H9 (cell line): ENCODE measurements at regions not wholly inside any gene's neighbourhood (a gene's known extent, or its start where the extent isn't known, plus 50 kb on each side); places are given as distances from the start of the nearest gene placed in this dataset.

ENCODE experiments used
- DNase-seq: peaks from one replicate; pipeline ENCODE4 v3.0.0-alpha.2; 2017
- H2AFZ ChIP-seq: one replicate; pipeline ENCODE4 v1.6.1; 2013; ENCODE audit warnings: mild to moderate bottlenecking, low read length, control low read depth, moderate library complexity
- H2AK5ac ChIP-seq: 2 replicates; pipeline ENCODE4 v1.6.1; 2013; ENCODE audit warnings: low read length, control low read depth, mixed read lengths; ENCODE audit not compliant: insufficient read length
- H2BK120ac ChIP-seq: one replicate; pipeline ENCODE4 v1.6.1; 2013; ENCODE audit warnings: low read depth, mild to moderate bottlenecking, low read length, control low read depth, inconsistent platforms; ENCODE audit not compliant: poor library complexity, severe bottlenecking
- H2BK12ac ChIP-seq: 2 replicates; pipeline ENCODE4 v1.6.1; 2013; ENCODE audit warnings: low read length, control low read depth, mixed read lengths, low read depth; ENCODE audit not compliant: insufficient read length
- H2BK15ac ChIP-seq: 2 replicates; pipeline ENCODE4 v1.6.1; 2013; ENCODE audit warnings: low read depth, low read length, control low read depth
- H2BK20ac ChIP-seq: one replicate; pipeline ENCODE4 v1.6.1; 2013; ENCODE audit warnings: low read depth, mild to moderate bottlenecking, low read length, control low read depth, inconsistent platforms; ENCODE audit not compliant: poor library complexity, severe bottlenecking
- H2BK5ac ChIP-seq: 2 replicates; pipeline ENCODE4 v1.6.1; 2013; ENCODE audit warnings: low read length, control low read depth, mixed read lengths; ENCODE audit not compliant: insufficient read length
- H3K14ac ChIP-seq: 2 replicates; pipeline ENCODE4 v1.6.1; 2013; ENCODE audit warnings: low read length, control low read depth; ENCODE audit not compliant: insufficient read depth
- H3K18ac ChIP-seq: 2 replicates; pipeline ENCODE4 v1.6.1; 2013; ENCODE audit warnings: low read depth, mild to moderate bottlenecking, mixed read lengths, low read length, control low read depth; ENCODE audit not compliant: insufficient read length
- H3K23ac ChIP-seq: 2 replicates; pipeline ENCODE4 v1.6.1; 2013; ENCODE audit warnings: low read length, control low read depth, mixed read lengths, low read depth; ENCODE audit not compliant: insufficient read length
- H3K23me2 ChIP-seq: 2 replicates; pipeline ENCODE4 v1.6.1; 2013; ENCODE audit warnings: low read depth, mild to moderate bottlenecking, mixed read lengths, low read length, control low read depth; ENCODE audit not compliant: insufficient read length, poor library complexity, severe bottlenecking
- H3K27ac ChIP-seq: 2 replicates; pipeline ENCODE4 v1.5.1; 2013; ENCODE audit warnings: low read length, control low read depth, mixed read lengths, low read depth; ENCODE audit not compliant: insufficient read length
- H3K27me3 ChIP-seq: 2 replicates; pipeline ENCODE4 v1.6.1; 2013; ENCODE audit warnings: low read length, control low read depth, inconsistent platforms; ENCODE audit not compliant: insufficient read depth
- H3K4ac ChIP-seq: 2 replicates; pipeline ENCODE4 v1.6.1; 2013; ENCODE audit warnings: low read depth, mild to moderate bottlenecking, control low read depth, inconsistent platforms, low read length, moderate library complexity
- H3K4me1 ChIP-seq: 2 replicates; pipeline ENCODE4 v1.6.1; 2013; ENCODE audit warnings: low read length, control low read depth, inconsistent platforms; ENCODE audit not compliant: insufficient read depth
- H3K4me2 ChIP-seq: 2 replicates; pipeline ENCODE4 v1.6.1; 2013; ENCODE audit warnings: low read length, control low read depth, mixed read lengths; ENCODE audit not compliant: insufficient read length, insufficient read depth
- H3K56ac ChIP-seq: 2 replicates; pipeline ENCODE4 v1.6.1; 2013; ENCODE audit warnings: low read depth, mild to moderate bottlenecking, mixed read lengths, low read length, control low read depth; ENCODE audit not compliant: insufficient read length
- H3K79me1 ChIP-seq: 2 replicates; pipeline ENCODE4 v1.6.1; 2013; ENCODE audit warnings: low read depth, mild to moderate bottlenecking, moderate library complexity, low read length, control low read depth, inconsistent platforms; ENCODE audit not compliant: insufficient read depth, poor library complexity, severe bottlenecking
- H3K79me2 ChIP-seq: 2 replicates; pipeline ENCODE4 v1.6.1; 2013; ENCODE audit warnings: low read length, control low read depth, inconsistent platforms; ENCODE audit not compliant: insufficient read depth
- H3K9ac ChIP-seq: 2 replicates; pipeline ENCODE4 v1.6.1; 2013; ENCODE audit warnings: low read length, control low read depth, mixed read lengths; ENCODE audit not compliant: insufficient read length; ENCODE audit errors: extremely low read depth
- H3K9me3 ChIP-seq: one replicate; pipeline ENCODE4 v1.6.1; 2013; ENCODE audit warnings: low read depth, low read length, inconsistent platforms; ENCODE audit not compliant: control insufficient read depth
- H3T11ph ChIP-seq: one replicate; pipeline ENCODE4 v1.6.1; 2013; ENCODE audit warnings: mild to moderate bottlenecking, low read length, control low read depth, inconsistent platforms
- H4K20me1 ChIP-seq: one replicate; pipeline ENCODE4 v1.6.1; 2013; ENCODE audit not compliant: control insufficient read depth, insufficient read length, insufficient read depth
- H4K5ac ChIP-seq: 2 replicates; pipeline ENCODE4 v1.6.1; 2013; ENCODE audit warnings: low read depth, mild to moderate bottlenecking, mixed read lengths, low read length, control low read depth; ENCODE audit not compliant: insufficient read length
- H4K8ac ChIP-seq: replicated peaks from 2 replicates; pipeline ENCODE4 v1.6.1; 2013; ENCODE audit warnings: low read length, control low read depth, mixed read lengths, low read depth; ENCODE audit not compliant: insufficient read length
- H4K91ac ChIP-seq: 2 replicates; pipeline ENCODE4 v1.6.1; 2013; ENCODE audit warnings: low read depth, mild to moderate bottlenecking, moderate library complexity, mixed read lengths, low read length, control low read depth; ENCODE audit not compliant: insufficient read length
- H3K27ac Mint-ChIP-seq, 3 experiments: 2 replicates in 2 of 3; 3 replicates in 1 of 3; pipeline ENCODE4 v1.8.0; 2020 to 2021; ENCODE audit warnings: mixed read lengths in 3 of 3, mild to moderate bottlenecking in 1 of 3, moderate library complexity in 1 of 3
- H3K27me3 Mint-ChIP-seq: 2 replicates; pipeline ENCODE4 v1.8.0; 2021; ENCODE audit warnings: low read depth, mild to moderate bottlenecking, moderate library complexity, mixed read lengths
- H3K36me3 Mint-ChIP-seq, 3 experiments: 2 replicates in 2 of 3; 3 replicates in 1 of 3; pipeline ENCODE4 v1.8.0; 2020 to 2021; ENCODE audit warnings: low read depth in 3 of 3, mixed read lengths in 3 of 3; ENCODE audit not compliant: insufficient read depth in 1 of 3
- H3K4me1 Mint-ChIP-seq, 2 experiments: 2 replicates each; pipeline ENCODE4 v1.8.0; 2020; ENCODE audit warnings: mixed read lengths in 2 of 2
- H3K4me3 Mint-ChIP-seq, 2 experiments: 2 replicates in 1 of 2; 3 replicates in 1 of 2; pipeline ENCODE4 v1.8.0; 2020 to 2021; ENCODE audit warnings: mild to moderate bottlenecking in 2 of 2, mixed read lengths in 2 of 2, moderate library complexity in 1 of 2
- H3K9me3 Mint-ChIP-seq, 2 experiments: 2 replicates in 1 of 2; 3 replicates in 1 of 2; pipeline ENCODE4 v1.8.0; 2020; ENCODE audit warnings: mild to moderate bottlenecking in 2 of 2, mixed read lengths in 2 of 2, moderate library complexity in 1 of 2
- CTCF ChIP-seq: fragments of 200-600 bp; sonication (generic); conservative IDR thresholded peaks from 3 replicates; pipeline ENCODE4 v1.8.0; 2021; ENCODE audit warnings: antibody characterized with exemption, mild to moderate bottlenecking
- WGBS: extraction: QIAGEN DNeasy Blood & Tissue Kit; methylation state at CpG from one replicate; pipeline ENCODE4 v1.1.7; 2013; ENCODE audit warnings: missing lambda C conversion rate, low lambda C conversion rate, mixed read lengths; ENCODE audit not compliant: insufficient read length; ENCODE audit errors: extremely low coverage; 5-methylcytosine and 5-hydroxymethylcytosine counted together

- Histone ChIP-seq H4K91ac (no peak overlapping the region), H2BK5ac (no peak overlapping the region), H3K18ac (no peak overlapping the region), H4K5ac (no peak overlapping the region), H3K27me3 (no peaks in the 10 kb centered on the region), H3K4ac (no peak overlapping the region), H4K20me1 (no peaks in the 10 kb centered on the region), H2AFZ (no peak overlapping the region), H2BK120ac (no peak overlapping the region), H3K4me1 (no peaks in the 10 kb centered on the region), H3K4me2 (no peak overlapping the region), H3K23me2 (no peaks in the 10 kb centered on the region), H3K14ac (no peak overlapping the region), H3K27ac (no peak overlapping the region), H3K79me1 (no peaks in the 10 kb centered on the region), H4K8ac (no peak overlapping the region), H3T11ph (no peak overlapping the region), H3K79me2 (no peaks in the 10 kb centered on the region), H2BK20ac (no peak overlapping the region), H2BK15ac (no peak overlapping the region), H3K9me3 (no peaks in the 10 kb centered on the region), H3K56ac (no peak overlapping the region), H3K23ac (no peak overlapping the region), H2AK5ac (no peak overlapping the region), H2BK12ac (no peak overlapping the region), H3K9ac (no peak overlapping the region)
- H3K9me3 Mint-ChIP-seq = no peaks in the 10 kb centered on the region
- no peak overlapping the region for H3K4me3 Mint-ChIP-seq
- H3K27ac Mint-ChIP-seq = no peak overlapping the region
- H3K4me1 Mint-ChIP-seq = no peaks in the 10 kb centered on the region
- no CpG with 5 or more reads among the region's 4 CpGs for WGBS
- no peaks in the 10 kb centered on the region for H3K36me3 Mint-ChIP-seq
- TF ChIP-seq CTCF = no peak
- DNase-seq = no peak
- no peaks in the 10 kb centered on the region for H3K27me3 Mint-ChIP-seq
Observed at GRCh38 chr2:83221258-83221657, 1237.8 kb downstream of the SUCLG1 start.
